ENCODE measurements at regions not wholly inside any gene's neighbourhood (a gene's known extent, or its start where the extent isn't known, plus 50 kb on each side); places are given as distances from the start of the nearest gene placed in this dataset.

DNA sequence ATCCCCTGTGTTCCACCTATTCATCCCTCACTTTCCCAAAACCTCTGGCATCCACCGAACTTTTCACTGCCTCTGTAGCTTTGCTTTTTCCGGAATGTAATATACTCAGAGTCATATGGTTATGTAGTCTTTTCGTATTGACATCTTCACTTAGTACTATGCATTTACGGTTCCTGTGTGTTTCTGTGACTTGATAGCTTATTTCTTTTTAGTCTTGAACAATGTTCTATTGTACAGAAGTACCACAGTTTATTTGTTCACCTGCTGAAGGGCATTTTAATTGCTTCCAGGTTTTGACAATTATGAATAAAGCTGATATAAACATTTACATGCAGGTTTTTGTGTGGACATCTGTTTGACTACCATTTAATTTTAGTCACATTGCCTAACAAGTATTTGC, 154.7 kb upstream of the DOK6 start:
- no peaks in the 10 kb centered on the region for H3K9me3 ChIP-seq (replicated peaks; ENCODE audit: control insufficient read depth, low read depth, low read length)
- H3K4me3 ChIP-seq (ENCODE audit: low read length) = no peak overlapping the region
- no peaks in the 10 kb centered on the region for H3K36me3 ChIP-seq (ENCODE audit: control insufficient read depth, insufficient read depth, low read length)
- WGBS (ENCODE audit: insufficient coverage) = no CpG with 5 or more reads among the region's 4 CpGs
- H3K27me3 ChIP-seq (ENCODE audit: control insufficient read depth, insufficient read depth, low read length) = no peaks in the 10 kb centered on the region
- H3K27ac ChIP-seq (ENCODE audit: low read length) = no peak overlapping the region
- no peak for DNase-seq
- no peaks in the 10 kb centered on the region for H3K4me1 ChIP-seq (ENCODE audit: control insufficient read depth, insufficient read depth, low read length)

- Histone ChIP-seq H3K4me3 (ENCODE audit: low read length) (no peak overlapping the region), H3K27me3 (ENCODE audit: control insufficient read depth, insufficient read depth, low read length) (no peaks in the 10 kb centered on the region), H3K27ac (ENCODE audit: low read length) (no peak overlapping the region), H3K36me3 (ENCODE audit: control insufficient read depth, insufficient read depth, low read length) (no peaks in the 10 kb centered on the region), H3K4me1 (ENCODE audit: control insufficient read depth, insufficient read depth, low read length) (no peaks in the 10 kb centered on the region), H3K9me3 (replicated peaks; ENCODE audit: control insufficient read depth, low read depth, low read length) (no peaks in the 10 kb centered on the region)
- DNase-seq = peak; percentile 56
- WGBS (ENCODE audit: insufficient coverage) = 40% methylated on average over 1 of the region's 10 CpGs
These were observed 150.2 kb upstream of the DOK6 start for GRCh38 chr18:69250305-69251151.

DNA sequence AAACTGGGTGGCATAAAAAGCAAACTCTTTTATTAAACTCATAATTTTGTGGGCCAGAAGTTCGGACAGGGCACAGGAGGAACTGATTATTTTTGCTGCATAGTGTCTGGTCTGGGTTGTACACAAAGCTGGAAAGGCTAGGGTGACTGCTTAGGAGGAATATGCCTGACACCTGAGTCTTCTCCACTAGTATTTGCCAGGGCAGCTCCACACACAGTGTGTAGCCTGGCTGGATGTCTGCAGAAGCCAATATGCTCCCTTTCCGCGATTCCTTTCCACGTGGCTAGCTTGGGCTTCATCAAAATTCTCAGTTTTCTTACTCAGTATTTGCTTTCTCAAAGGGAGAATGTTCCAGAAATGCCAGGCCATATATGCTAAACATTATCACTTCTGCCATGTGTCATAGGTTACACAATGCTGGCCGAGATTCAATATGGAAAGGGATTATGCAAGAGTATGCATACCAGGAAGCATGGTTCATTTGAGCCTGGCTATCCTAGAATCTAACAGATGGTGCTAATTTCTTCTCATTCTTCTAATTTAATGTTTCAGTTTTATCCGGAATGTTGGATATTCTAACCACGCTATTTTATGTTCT, 142.7 kb upstream of the DOK6 start:
- 50% methylated on average over 3 of the region's 7 CpGs for WGBS (ENCODE audit: insufficient coverage)
- DNase-seq = peak; percentile 20
- Histone ChIP-seq H3K4me1 (ENCODE audit: control insufficient read depth, insufficient read depth, low read length) (no peaks in the 10 kb centered on the region), H3K4me3 (ENCODE audit: low read length) (no peak overlapping the region), H3K9me3 (replicated peaks; ENCODE audit: control insufficient read depth, low read depth, low read length) (no peaks in the 10 kb centered on the region), H3K36me3 (ENCODE audit: control insufficient read depth, insufficient read depth, low read length) (no peaks in the 10 kb centered on the region), H3K27ac (ENCODE audit: low read length) (no peak overlapping the region), H3K27me3 (ENCODE audit: control insufficient read depth, insufficient read depth, low read length) (no peaks in the 10 kb centered on the region)

- no peaks in the 10 kb centered on the region for H3K9me3 ChIP-seq (replicated peaks; ENCODE audit: control insufficient read depth, low read depth, low read length)
- no peaks in the 10 kb centered on the region for H3K27me3 ChIP-seq (ENCODE audit: control insufficient read depth, insufficient read depth, low read length)
- no peak for DNase-seq
- H3K4me1 ChIP-seq (ENCODE audit: control insufficient read depth, insufficient read depth, low read length) = no peaks in the 10 kb centered on the region
- no peaks in the 10 kb centered on the region for H3K36me3 ChIP-seq (ENCODE audit: control insufficient read depth, insufficient read depth, low read length)
- WGBS (ENCODE audit: insufficient coverage) = 80% methylated on average over 1 of the region's 3 CpGs
- H3K4me3 ChIP-seq (ENCODE audit: low read length) = no peak overlapping the region
- no peak overlapping the region for H3K27ac ChIP-seq (ENCODE audit: low read length)
These were observed 141.4 kb upstream of the DOK6 start for GRCh38 chr18:69259282-69259681.

DNA sequence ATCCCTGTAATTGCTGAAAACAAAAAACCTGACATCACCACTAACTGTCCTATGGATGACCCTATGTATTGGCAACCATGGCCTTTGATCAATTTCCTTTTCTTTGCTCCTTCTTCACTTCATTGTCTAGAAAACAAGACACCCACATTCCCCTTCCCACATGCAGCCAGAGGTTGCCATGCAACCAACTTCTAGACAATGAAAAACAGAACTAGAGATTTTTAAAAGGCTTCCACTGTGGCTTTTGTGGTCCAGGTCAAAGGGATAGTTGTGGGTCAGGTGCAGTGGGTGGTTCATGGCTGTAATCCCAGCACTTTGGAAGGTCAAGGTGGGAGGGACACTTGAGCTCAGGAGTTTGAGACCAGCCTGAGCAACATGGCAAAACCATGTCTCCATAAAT, 139.3 kb upstream of the DOK6 start:
- Histone ChIP-seq H3K27ac (ENCODE audit: low read length) (no peak overlapping the region), H3K4me1 (ENCODE audit: control insufficient read depth, insufficient read depth, low read length) (no peaks in the 10 kb centered on the region), H3K36me3 (ENCODE audit: control insufficient read depth, insufficient read depth, low read length) (no peaks in the 10 kb centered on the region), H3K27me3 (ENCODE audit: control insufficient read depth, insufficient read depth, low read length) (no peaks in the 10 kb centered on the region), H3K4me3 (ENCODE audit: low read length) (no peak overlapping the region), H3K9me3 (replicated peaks; ENCODE audit: control insufficient read depth, low read depth, low read length) (no peaks in the 10 kb centered on the region)
- DNase-seq = no peak

- Histone ChIP-seq H3K4me1 (ENCODE audit: control insufficient read depth, insufficient read depth, low read length) (no peaks in the 10 kb centered on the region), H3K36me3 (ENCODE audit: control insufficient read depth, insufficient read depth, low read length) (no peaks in the 10 kb centered on the region), H3K9me3 (replicated peaks; ENCODE audit: control insufficient read depth, low read depth, low read length) (no peaks in the 10 kb centered on the region), H3K4me3 (ENCODE audit: low read length) (no peak overlapping the region), H3K27me3 (ENCODE audit: control insufficient read depth, insufficient read depth, low read length) (no peaks in the 10 kb centered on the region), H3K27ac (ENCODE audit: low read length) (no peak overlapping the region)
- DNase-seq = no peak
These were observed 135.0 kb upstream of the DOK6 start for GRCh38 chr18:69265656-69266055.

DNA sequence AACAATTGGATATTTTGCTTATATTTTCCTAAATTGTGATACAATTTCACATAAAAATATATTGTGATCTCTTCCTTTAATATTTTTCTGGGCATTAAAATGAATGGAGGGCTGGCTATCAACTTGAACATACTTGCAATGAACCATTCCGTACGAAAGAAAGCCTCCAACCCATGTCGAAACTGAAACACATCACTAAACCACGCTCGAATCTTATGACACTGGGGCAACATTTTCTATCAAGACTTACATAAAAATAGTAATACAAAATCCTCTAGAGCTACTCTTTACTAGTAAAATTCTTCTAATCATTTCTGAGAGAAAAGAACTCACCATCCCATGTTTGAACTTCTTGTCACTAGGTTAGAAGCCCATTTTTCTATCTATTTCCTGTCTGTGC, 132.8 kb upstream of the DOK6 start:
- Histone ChIP-seq H3K9me3 (replicated peaks; ENCODE audit: control insufficient read depth, low read depth, low read length) (no peaks in the 10 kb centered on the region), H3K4me3 (ENCODE audit: low read length) (no peak overlapping the region), H3K27me3 (ENCODE audit: control insufficient read depth, insufficient read depth, low read length) (no peaks in the 10 kb centered on the region), H3K36me3 (ENCODE audit: control insufficient read depth, insufficient read depth, low read length) (no peaks in the 10 kb centered on the region), H3K27ac (ENCODE audit: low read length) (no peak overlapping the region), H3K4me1 (ENCODE audit: control insufficient read depth, insufficient read depth, low read length) (no peaks in the 10 kb centered on the region)
- no CpG with 5 or more reads among the region's 5 CpGs for whole genome bisulfite sequencing (ENCODE audit: insufficient coverage)
- no peak for DNase-seq

DNA sequence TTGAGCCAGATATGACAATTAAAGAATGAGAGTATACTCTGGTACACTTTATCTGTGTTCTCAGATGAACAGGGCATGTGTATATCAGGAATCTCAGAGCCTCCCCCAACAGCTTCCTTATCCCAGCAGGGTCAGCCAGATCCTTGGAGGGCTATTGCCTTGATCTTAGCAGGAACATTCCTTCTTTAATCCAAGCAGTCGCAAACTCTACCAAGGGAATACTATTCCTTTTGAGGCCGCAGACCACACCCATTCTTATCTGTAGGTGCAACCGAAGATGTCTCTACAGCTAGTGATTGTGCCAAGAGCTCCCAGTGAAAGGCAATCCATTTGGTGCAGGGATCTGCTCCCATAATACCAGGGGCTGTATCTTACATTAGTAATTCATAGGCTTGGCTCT, 118.3 kb upstream of the DOK6 start:
- Histone ChIP-seq H3K4me3 (ENCODE audit: low read length) (no peak overlapping the region), H3K36me3 (ENCODE audit: control insufficient read depth, insufficient read depth, low read length) (no peaks in the 10 kb centered on the region), H3K4me1 (ENCODE audit: control insufficient read depth, insufficient read depth, low read length) (no peaks in the 10 kb centered on the region), H3K27ac (ENCODE audit: low read length) (no peak overlapping the region), H3K27me3 (ENCODE audit: control insufficient read depth, insufficient read depth, low read length) (no peaks in the 10 kb centered on the region), H3K9me3 (replicated peaks; ENCODE audit: control insufficient read depth, low read depth, low read length) (no peaks in the 10 kb centered on the region)
- DNase-seq = no peak
- 60% methylated on average over 1 of the region's 3 CpGs for WGBS (ENCODE audit: insufficient coverage)

- Histone ChIP-seq H3K9me3 (replicated peaks; ENCODE audit: control insufficient read depth, low read depth, low read length) (no peaks in the 10 kb centered on the region), H3K27me3 (ENCODE audit: control insufficient read depth, insufficient read depth, low read length) (no peaks in the 10 kb centered on the region), H3K4me1 (ENCODE audit: control insufficient read depth, insufficient read depth, low read length) (no peaks in the 10 kb centered on the region), H3K4me3 (ENCODE audit: low read length) (no peak overlapping the region), H3K27ac (ENCODE audit: low read length) (no peak overlapping the region), H3K36me3 (ENCODE audit: control insufficient read depth, insufficient read depth, low read length) (no peaks in the 10 kb centered on the region)
- WGBS (ENCODE audit: insufficient coverage) = no CpG with 5 or more reads among the region's 5 CpGs
- no peak for DNase-seq
These were observed 109.6 kb upstream of the DOK6 start for GRCh38 chr18:69291044-69291443.

DNA sequence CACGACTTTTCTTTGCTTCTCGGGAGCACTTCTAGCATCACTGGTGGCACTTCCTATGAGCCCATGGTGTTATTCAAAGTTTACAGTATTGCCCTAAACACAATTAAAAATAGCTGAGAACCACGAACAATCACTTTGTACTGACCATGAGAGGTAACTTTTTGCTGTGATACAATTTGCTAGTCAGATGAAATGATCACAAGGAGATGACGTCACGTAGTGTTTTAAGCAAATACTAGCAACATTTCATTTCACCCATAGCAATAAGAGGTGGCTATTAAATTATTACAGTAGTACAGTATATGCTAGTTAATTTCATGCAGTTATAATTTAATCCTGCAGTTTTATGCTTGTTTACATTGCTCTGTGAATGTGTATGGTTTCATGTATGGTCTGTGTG, 108.9 kb upstream of the DOK6 start:
- H3K27ac ChIP-seq (ENCODE audit: low read length) = no peak overlapping the region
- WGBS (ENCODE audit: insufficient coverage) = 86% methylated on average over 1 of the region's 5 CpGs
- H3K4me1 ChIP-seq (ENCODE audit: control insufficient read depth, insufficient read depth, low read length) = no peaks in the 10 kb centered on the region

More for the DNA sequence above, 108.9 kb upstream of the DOK6 start:
- no peak for DNase-seq
- Histone ChIP-seq H3K36me3 (ENCODE audit: control insufficient read depth, insufficient read depth, low read length) (no peaks in the 10 kb centered on the region), H3K27me3 (ENCODE audit: control insufficient read depth, insufficient read depth, low read length) (no peaks in the 10 kb centered on the region), H3K9me3 (replicated peaks; ENCODE audit: control insufficient read depth, low read depth, low read length) (no peaks in the 10 kb centered on the region), H3K4me3 (ENCODE audit: low read length) (no peak overlapping the region)

Measured in muscle of leg (tissue), 3 donors.